Kidney glomerular epithelial cell (primary cell): ENCODE measurements at regions not wholly inside any gene's neighbourhood (a gene's known extent, or its start where the extent isn't known, plus 50 kb on each side); places are given as distances from the start of the nearest gene placed in this dataset.
A peak's percentile ranks its signal among the peaks of the same experiment; 100 is the strongest.
"Not testable (repeated sequence)": the region's sequence is repeated elsewhere in the genome, so short reads cannot be mapped to it uniquely, and the experiment has no call there.

Source experiments
- DNase-seq: peaks from one replicate; lab custom pipeline; 2025; lab: John Stamatoyannopoulos, UW

- DNase-seq, result no peak
Measured at GRCh38 chr1:102661481-102661880, 446.8 kb downstream of the COL11A1 start.

- not testable (repeated sequence) for DNase-seq
Measured at GRCh38 chr1:102659876-102660483, 448.3 kb downstream of the COL11A1 start.

GRCh38 chr1:102655034-102655433 lies 453.3 kb downstream of the COL11A1 start:
- DNase-seq, result no peak

- DNase-seq, result no peak
Measured at GRCh38 chr1:102640872-102641271, 467.4 kb downstream of the COL11A1 start.

- no peak for DNase-seq
Measured at GRCh38 chr1:102640312-102640711, 468.0 kb downstream of the COL11A1 start.

- no peak for DNase-seq
Measured at GRCh38 chr1:102631691-102632090, 476.6 kb downstream of the COL11A1 start.

GRCh38 chr1:102630041-102630440 lies 478.3 kb downstream of the COL11A1 start:
- no peak for DNase-seq

- no peak for DNase-seq
Measured at GRCh38 chr1:102628109-102628613, 480.2 kb downstream of the COL11A1 start.

GRCh38 chr1:102627145-102627544 lies 481.2 kb downstream of the COL11A1 start:
- no peak for DNase-seq

GRCh38 chr1:102615896-102616295 lies 492.4 kb downstream of the COL11A1 start:
- no peak for DNase-seq

- DNase-seq, result peak; percentile 24
Measured at GRCh38 chr1:102595106-102595505, 513.2 kb downstream of the COL11A1 start.

GRCh38 chr1:102593276-102593675 lies 515.0 kb downstream of the COL11A1 start:
- DNase-seq, result no peak

- no peak for DNase-seq
Measured at GRCh38 chr1:102588536-102588935, 519.8 kb downstream of the COL11A1 start.

- DNase-seq, result no peak
Measured at GRCh38 chr1:102586022-102586421, 522.3 kb downstream of the COL11A1 start.

GRCh38 chr1:102580806-102581205 lies 527.5 kb downstream of the COL11A1 start:
- no peak for DNase-seq

- no peak for DNase-seq
Measured at GRCh38 chr1:102578804-102579203, 529.5 kb downstream of the COL11A1 start.

GRCh38 chr1:102572637-102573036 lies 535.7 kb downstream of the COL11A1 start:
- no peak for DNase-seq

GRCh38 chr1:102566182-102566581 lies 542.1 kb downstream of the COL11A1 start:
- DNase-seq, result no peak

GRCh38 chr1:102562380-102562779 lies 545.9 kb downstream of the COL11A1 start:
- DNase-seq, result no peak

GRCh38 chr1:102550729-102551384 lies 554.1 kb upstream of the OLFM3 start:
- no peak for DNase-seq

- DNase-seq, result no peak
Measured at GRCh38 chr1:102546251-102546650, 549.5 kb upstream of the OLFM3 start.

- no peak for DNase-seq
Measured at GRCh38 chr1:102535829-102536505, 539.2 kb upstream of the OLFM3 start.

GRCh38 chr1:102531036-102531435 lies 534.3 kb upstream of the OLFM3 start:
- no peak for DNase-seq
